ENCODE measurements at regions not wholly inside any gene's neighbourhood (a gene's known extent, or its start where the extent isn't known, plus 50 kb on each side); places are given as distances from the start of the nearest gene placed in this dataset.

GRCh38 chr9:73719660-73720059, 568.0 kb downstream of the ANXA1 start:
- DNase-seq, result no peak
- Histone ChIP-seq H3K27me3 (replicated peaks) (no peaks in the 10 kb centered on the region), H3K27ac (no peak overlapping the region), H3K4me3 (ENCODE audit: low read depth, low read length) (no peak overlapping the region), H3K36me3 (replicated peaks) (no peaks in the 10 kb centered on the region)
- in situ Hi-C loops (cut with HindIII; ENCODE audit: low pct_ligation_motif_present, low sequenced_read_pairs), result no loop called here
- no peak for TF ChIP-seq CTCF (IDR thresholded peaks at IDR 0.05; ENCODE audit: low read depth, low read length, missing control alignments)

DNA sequence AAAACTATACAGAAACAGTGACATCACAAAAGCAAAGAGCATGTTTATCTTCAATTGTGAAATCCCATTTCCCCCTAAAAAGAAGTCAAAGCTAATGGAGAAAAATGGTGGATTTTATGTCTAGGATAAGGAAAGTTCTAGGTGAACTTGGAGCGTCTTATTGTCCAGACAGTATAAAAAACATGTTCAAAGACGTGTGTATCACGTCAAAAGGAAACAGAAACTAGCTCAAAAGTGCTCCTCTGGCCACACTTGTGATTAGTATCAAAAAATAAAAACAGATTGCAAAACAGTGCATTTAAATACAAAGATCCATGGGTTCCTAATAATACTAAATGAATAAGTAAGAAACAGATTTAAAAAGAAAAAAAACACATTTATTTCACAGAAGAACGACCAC, 568.9 kb downstream of the ANXA1 start:
- Histone ChIP-seq H3K4me3 (ENCODE audit: low read depth, low read length) (no peak overlapping the region), H3K27ac (no peak overlapping the region), H3K27me3 (replicated peaks) (no peaks in the 10 kb centered on the region), H3K36me3 (replicated peaks) (no peaks in the 10 kb centered on the region)
- in situ Hi-C loops (cut with HindIII; ENCODE audit: low pct_ligation_motif_present, low sequenced_read_pairs), result no loop called here
- TF ChIP-seq CTCF (IDR thresholded peaks at IDR 0.05; ENCODE audit: low read depth, low read length, missing control alignments), result no peak
- DNase-seq, result no peak

- no peak for TF ChIP-seq CTCF (IDR thresholded peaks at IDR 0.05; ENCODE audit: low read depth, low read length, missing control alignments)
- Histone ChIP-seq H3K36me3 (replicated peaks) (no peaks in the 10 kb centered on the region), H3K27ac (no peak overlapping the region), H3K27me3 (replicated peaks) (no peaks in the 10 kb centered on the region), H3K4me3 (ENCODE audit: low read depth, low read length) (no peak overlapping the region)
- DNase-seq, result no peak
- in situ Hi-C loops (cut with HindIII; ENCODE audit: low pct_ligation_motif_present, low sequenced_read_pairs), result no loop called here
Measured at GRCh38 chr9:73736270-73736669, 584.6 kb downstream of the ANXA1 start.

GRCh38 chr9:73738741-73739530, 587.3 kb downstream of the ANXA1 start:
- DNase-seq, result no peak
- in situ Hi-C loops (cut with HindIII; ENCODE audit: low pct_ligation_motif_present, low sequenced_read_pairs), result no loop called here

DNA sequence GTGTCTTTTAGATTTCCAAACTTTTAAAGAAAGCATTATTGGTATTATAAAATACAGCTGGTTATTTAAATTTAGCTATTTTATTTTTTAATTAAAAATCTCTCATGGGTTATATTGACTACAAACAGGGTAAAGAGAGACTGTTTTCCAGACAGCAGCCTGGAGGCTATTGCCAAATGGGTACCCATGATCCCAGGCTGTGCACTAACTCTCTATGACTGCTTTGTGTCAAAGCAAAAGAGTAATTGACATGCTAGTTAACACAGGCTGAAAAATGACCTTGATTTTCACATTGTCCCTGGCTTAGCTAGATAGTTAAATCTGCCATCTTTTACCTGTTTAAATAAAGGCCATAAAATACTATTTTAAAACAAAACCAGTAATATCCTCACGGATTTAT, 589.7 kb downstream of the ANXA1 start:
- Histone ChIP-seq H3K27me3 (replicated peaks) (no peaks in the 10 kb centered on the region), H3K36me3 (replicated peaks) (no peaks in the 10 kb centered on the region), H3K27ac (no peak overlapping the region), H3K4me3 (ENCODE audit: low read depth, low read length) (no peak overlapping the region)
- no peak for TF ChIP-seq CTCF (IDR thresholded peaks at IDR 0.05; ENCODE audit: low read depth, low read length, missing control alignments)
- no peak for DNase-seq
- in situ Hi-C loops (cut with HindIII; ENCODE audit: low pct_ligation_motif_present, low sequenced_read_pairs), result no loop called here

More at GRCh38 chr9:73738741-73739530, 587.3 kb downstream of the ANXA1 start:
- Histone ChIP-seq H3K27ac (no peak overlapping the region), H3K36me3 (replicated peaks) (no peaks in the 10 kb centered on the region), H3K27me3 (replicated peaks) (no peaks in the 10 kb centered on the region), H3K4me3 (ENCODE audit: low read depth, low read length) (no peak overlapping the region)
- no peak for TF ChIP-seq CTCF (IDR thresholded peaks at IDR 0.05; ENCODE audit: low read depth, low read length, missing control alignments)

GRCh38 chr9:73742412-73742811, 590.7 kb downstream of the ANXA1 start:
- TF ChIP-seq CTCF (IDR thresholded peaks at IDR 0.05; ENCODE audit: low read depth, low read length, missing control alignments), result no peak
- no peaks in the 10 kb centered on the region for H3K27me3 ChIP-seq (replicated peaks)
- no peaks in the 10 kb centered on the region for H3K36me3 ChIP-seq (replicated peaks)
- DNase-seq, result no peak
- no peak overlapping the region for H3K4me3 ChIP-seq (ENCODE audit: low read depth, low read length)
- H3K27ac ChIP-seq, result no peak overlapping the region
- in situ Hi-C loops (cut with HindIII; ENCODE audit: low pct_ligation_motif_present, low sequenced_read_pairs), result no loop called here

All from brain microvascular endothelial cell (primary cell).